ENCODE measurements at regions not wholly inside any gene's neighbourhood (a gene's known extent, or its start where the extent isn't known, plus 50 kb on each side); places are given as distances from the start of the nearest gene placed in this dataset.

- H3K27ac ChIP-seq: no peak overlapping the region
- no peak for DNase-seq (ENCODE audit: low read depth, low spot score)
Measured at GRCh38 chr4:119763386-119763785, 134.8 kb upstream of the PDE5A start.

DNA sequence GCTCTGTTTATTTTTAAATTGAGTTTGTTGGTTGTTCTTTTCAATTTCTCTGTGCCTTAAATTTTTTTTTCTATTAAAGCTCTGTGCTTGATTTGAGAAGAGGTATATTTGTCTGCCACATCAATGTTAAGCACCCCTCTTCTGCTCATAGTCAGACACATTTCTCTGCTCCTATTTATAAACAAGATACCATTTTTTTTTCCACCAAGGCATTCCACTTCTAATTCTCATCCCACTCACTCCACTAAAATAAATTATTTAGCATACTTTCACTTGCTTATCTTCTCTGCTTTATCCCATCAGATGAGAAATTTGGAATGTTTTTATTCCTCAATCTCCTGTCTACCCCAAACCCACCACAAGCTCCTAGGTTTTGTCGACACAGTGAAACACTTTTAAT is 127.0 kb upstream of the PDE5A start:
- DNase-seq (ENCODE audit: low read depth, low spot score): no peak
- no peak overlapping the region for H3K27ac ChIP-seq

GRCh38 chr4:119752936-119753335 is 124.3 kb upstream of the PDE5A start:
- no peak overlapping the region for H3K27ac ChIP-seq
- DNase-seq (ENCODE audit: low read depth, low spot score): no peak

- no peak overlapping the region for H3K27ac ChIP-seq
- no peak for DNase-seq (ENCODE audit: low read depth, low spot score)
Measured at GRCh38 chr4:119750771-119751170, 122.2 kb upstream of the PDE5A start.

DNA sequence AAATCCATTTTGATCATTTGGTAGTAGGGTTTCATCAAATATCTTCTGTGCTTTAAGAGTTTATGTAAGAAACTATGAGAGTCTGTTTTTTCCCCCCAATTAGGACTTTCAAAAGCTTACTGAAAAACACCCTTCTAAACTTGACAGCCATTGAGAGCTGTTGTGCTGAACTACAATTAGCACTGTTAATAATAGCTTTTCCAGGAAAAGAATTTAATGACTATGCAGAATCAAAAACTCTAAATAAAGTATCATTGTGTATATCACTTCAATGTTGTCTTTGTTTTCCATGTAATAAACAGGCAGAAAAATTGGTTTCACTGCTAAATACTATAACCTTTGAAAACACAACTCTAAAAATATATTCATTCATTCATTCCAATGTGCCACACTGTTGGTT is 121.4 kb upstream of the PDE5A start:
- no peak for DNase-seq (ENCODE audit: low read depth, low spot score)
- no peak overlapping the region for H3K27ac ChIP-seq

GRCh38 chr4:119748853-119749252 is 120.2 kb upstream of the PDE5A start:
- no peak for DNase-seq (ENCODE audit: low read depth, low spot score)
- no peak overlapping the region for H3K27ac ChIP-seq

- H3K27ac ChIP-seq: no peak overlapping the region
- DNase-seq (ENCODE audit: low read depth, low spot score): no peak
Measured at GRCh38 chr4:119746951-119747350, 118.3 kb upstream of the PDE5A start.

DNA sequence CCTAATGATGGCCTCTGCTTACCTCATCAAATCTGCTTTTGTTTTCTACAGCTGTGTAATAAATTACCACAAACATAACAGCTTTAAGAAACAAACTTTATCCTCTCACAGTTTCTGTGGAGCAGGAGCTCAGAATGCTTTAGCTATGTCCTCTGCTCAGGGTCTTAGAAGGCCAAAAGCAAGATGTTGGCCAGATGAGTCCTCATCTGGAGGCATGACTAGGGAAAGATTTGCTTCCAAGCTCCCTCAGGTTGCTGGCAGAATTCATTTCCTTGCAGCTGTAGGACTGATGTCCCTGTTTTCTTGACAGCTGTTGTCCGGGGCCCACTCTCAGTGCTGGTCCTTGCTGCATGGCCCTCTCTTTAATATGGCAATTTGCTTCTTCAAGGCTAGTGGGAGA is 116.7 kb upstream of the PDE5A start:
- no peak for DNase-seq (ENCODE audit: low read depth, low spot score)
- H3K27ac ChIP-seq: no peak overlapping the region

DNA sequence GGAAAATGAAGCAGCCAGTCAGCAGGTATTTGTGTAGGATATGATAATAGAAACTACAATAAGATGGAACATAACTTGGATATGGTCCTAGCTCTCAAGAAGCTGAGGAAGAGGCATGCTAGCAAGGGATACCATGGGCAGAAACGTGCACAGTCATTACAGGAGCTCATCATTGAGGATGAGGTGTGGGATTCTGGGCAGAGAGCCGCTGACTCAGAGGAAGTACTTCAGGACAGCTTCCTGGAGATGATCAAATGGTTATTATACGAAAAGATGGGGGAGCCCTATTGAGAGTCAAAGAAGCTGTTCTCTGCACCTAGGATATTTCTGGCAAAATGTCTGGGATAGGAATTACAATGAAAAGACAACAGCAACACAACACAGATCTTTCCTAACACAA is 116.0 kb upstream of the PDE5A start:
- no peak for DNase-seq (ENCODE audit: low read depth, low spot score)

DNA sequence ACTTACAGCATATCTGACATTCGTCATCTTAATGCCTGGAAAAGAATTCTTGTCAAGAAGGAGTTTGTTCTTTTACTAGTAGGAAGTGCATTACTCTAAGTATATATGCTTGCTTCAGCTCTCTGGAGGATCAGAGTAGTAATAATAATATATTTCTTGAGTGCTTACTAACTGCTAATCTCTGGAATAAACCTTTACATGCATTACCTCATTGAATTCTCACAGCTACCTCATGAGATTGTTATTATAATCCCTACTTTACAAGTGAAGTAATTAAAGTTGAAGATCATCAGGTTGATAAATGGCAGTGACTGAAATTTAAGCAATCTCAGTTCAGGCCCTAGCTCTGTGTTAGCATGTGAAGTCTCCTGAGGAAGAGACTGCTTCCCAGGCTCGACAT is 115.0 kb upstream of the PDE5A start:
- no peak for DNase-seq (ENCODE audit: low read depth, low spot score)
- H3K27ac ChIP-seq: no peak overlapping the region

More for the DNA sequence above, 116.0 kb upstream of the PDE5A start:
- H3K27ac ChIP-seq: no peak overlapping the region

GRCh38 chr4:119739796-119740195 is 111.2 kb upstream of the PDE5A start:
- DNase-seq (ENCODE audit: low read depth, low spot score): no peak
- no peak overlapping the region for H3K27ac ChIP-seq

DNA sequence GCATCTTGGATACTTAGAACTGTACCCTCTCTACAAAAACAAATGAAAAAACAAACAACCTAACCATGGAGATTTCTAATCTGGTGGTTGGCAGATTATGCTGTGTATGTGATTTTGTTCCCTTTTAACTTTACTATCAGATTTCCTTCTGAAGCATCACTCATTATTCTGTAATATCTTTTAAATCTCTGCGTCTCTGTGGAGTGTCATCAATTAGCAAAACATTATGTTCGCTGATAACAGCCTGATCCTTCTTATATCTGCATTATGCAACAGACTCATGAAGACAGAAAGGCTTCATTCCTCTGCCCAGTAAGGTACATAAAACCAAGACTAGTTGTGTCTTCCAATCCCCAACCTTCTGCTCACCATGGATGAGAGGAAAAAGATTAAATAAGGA is 110.3 kb upstream of the PDE5A start:
- no peak for DNase-seq (ENCODE audit: low read depth, low spot score)
- no peak overlapping the region for H3K27ac ChIP-seq

DNA sequence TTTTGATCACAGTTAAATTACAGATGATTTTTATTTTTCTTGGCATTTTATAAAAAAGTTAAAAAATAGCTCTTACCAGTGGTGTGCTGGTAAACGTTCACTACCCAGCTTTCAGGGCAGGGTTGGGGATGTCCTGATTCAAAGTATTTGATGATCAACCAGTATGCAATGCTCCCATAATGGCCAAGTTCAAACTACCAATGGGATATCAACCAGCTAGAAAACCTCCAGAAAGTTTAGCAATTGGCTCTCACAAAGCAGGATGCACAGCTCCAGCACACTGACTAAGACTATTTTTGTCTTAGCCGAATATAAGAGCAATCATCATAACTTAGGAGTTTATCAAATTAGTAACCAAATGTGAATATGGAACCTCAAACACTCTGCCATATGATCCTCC is 108.0 kb upstream of the PDE5A start:
- DNase-seq (ENCODE audit: low read depth, low spot score): no peak
- no peak overlapping the region for H3K27ac ChIP-seq

GRCh38 chr4:119735165-119735651 is 106.6 kb upstream of the PDE5A start:
- DNase-seq (ENCODE audit: low read depth, low spot score): no peak

DNA sequence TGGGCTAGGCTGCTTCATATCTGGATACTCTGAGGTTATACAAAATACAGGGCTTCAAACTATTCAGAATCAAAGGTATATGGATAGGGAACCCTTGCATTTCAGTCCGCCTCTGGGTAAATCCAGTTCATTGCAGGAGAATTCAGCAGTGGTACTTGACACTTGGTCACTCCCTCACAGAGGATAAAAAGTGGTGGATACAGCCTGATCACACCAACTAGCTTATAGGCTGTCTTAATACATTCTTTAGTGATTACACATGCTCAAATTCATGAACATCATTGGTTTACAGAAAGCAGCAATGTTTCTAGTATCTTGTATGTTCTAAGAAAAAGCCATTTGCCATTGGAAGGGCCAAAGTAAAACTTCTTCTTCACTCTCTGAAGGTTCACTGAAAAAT is 104.8 kb upstream of the PDE5A start:
- no peak for DNase-seq (ENCODE audit: low read depth, low spot score)
- H3K27ac ChIP-seq: no peak overlapping the region

More at GRCh38 chr4:119735165-119735651, 106.6 kb upstream of the PDE5A start:
- peak overlapping the region; percentile 63 for H3K27ac ChIP-seq

DNA sequence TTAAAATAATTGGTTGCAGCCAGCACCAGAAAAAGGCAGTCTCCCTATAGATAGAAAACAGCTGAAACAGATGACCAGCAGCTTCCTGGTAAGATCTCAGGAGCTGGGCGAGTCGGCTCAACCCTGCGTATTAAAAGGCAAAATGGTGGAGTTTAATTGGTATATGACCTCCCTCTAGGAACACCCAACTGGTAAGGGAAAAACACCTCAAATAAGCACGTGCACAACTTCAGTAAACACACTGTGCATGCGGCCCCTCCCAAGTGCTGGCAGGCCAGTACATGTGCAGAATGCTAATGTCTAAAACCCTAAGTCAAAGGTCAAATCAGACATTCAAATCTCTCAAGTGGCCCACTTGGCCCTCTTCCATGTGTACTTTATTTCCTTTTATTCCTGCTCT is 103.2 kb upstream of the PDE5A start:
- no peak for DNase-seq (ENCODE audit: low read depth, low spot score)
- no peak overlapping the region for H3K27ac ChIP-seq

DNA sequence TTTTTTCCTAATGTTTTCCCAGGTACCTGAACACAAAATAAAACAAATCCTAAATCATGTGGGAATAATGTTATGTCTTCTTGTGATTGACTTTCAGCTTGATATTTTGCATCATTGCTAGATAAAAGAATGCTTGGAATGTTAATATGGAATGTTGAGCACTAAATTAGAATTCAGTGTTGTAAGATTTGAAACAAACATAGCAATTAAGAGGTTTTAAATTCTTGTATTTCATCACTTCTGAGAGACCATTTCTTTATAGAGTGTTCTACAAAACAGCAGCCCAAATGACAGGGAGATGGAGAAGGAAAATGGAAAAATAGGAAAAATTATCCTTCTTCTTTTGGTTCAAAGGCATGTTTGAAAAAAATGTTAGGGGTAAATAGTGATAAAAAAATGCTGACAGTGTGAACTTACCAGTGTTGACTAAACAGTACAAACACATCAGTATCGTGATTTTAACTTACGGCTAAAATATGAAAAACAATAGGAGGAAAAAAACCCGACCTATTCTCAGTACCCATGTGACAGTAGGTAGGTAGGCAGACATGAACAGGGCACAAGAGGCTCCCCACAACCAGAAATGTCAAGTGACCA is 102.6 kb upstream of the PDE5A start:
- no peak overlapping the region for H3K27ac ChIP-seq
- DNase-seq (ENCODE audit: low read depth, low spot score): no peak

GRCh38 chr4:119730671-119730950 is 102.0 kb upstream of the PDE5A start:
- peak overlapping the region; percentile 83 for H3K27ac ChIP-seq
- no peak for DNase-seq (ENCODE audit: low read depth, low spot score)

DNA sequence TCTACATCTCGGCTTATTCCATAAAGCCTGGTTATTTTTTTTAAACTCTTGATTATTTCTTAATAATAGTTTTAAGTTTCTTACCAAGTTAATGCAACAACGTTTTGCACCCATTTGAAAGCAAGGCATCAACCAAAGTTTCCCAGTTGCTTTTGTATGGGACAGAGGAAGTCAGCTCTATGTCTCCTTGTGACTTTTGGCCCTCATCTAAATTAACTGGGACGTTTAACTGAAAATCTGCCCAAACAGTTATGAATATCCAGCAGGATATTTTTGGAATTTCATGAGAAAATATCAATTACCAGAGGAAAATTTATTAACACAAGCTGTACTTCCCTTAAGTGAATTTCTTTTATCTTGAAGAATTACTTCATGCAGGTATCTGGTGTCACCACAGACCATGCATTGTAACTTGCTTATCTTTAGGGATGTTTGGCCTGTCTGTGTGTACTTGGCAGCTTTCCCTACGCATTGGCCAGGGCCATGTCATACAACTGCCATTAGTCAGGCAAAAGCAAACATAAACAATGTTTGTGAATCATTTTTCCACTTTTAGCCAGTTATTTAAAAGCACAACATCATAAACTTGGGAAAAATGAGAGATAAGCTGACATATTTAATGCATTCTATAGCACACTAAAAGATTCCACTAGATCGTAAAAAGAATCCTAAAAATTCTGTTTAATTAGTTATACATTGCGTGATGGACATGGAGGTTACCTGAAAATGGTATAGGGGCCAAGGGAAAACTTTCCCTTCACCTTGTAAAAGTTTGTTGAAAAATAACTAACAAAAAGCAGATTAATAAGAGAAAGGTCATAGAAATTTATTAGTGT is 101.4 kb upstream of the PDE5A start:
- DNase-seq (ENCODE audit: low read depth, low spot score): peak; percentile 65

DNA sequence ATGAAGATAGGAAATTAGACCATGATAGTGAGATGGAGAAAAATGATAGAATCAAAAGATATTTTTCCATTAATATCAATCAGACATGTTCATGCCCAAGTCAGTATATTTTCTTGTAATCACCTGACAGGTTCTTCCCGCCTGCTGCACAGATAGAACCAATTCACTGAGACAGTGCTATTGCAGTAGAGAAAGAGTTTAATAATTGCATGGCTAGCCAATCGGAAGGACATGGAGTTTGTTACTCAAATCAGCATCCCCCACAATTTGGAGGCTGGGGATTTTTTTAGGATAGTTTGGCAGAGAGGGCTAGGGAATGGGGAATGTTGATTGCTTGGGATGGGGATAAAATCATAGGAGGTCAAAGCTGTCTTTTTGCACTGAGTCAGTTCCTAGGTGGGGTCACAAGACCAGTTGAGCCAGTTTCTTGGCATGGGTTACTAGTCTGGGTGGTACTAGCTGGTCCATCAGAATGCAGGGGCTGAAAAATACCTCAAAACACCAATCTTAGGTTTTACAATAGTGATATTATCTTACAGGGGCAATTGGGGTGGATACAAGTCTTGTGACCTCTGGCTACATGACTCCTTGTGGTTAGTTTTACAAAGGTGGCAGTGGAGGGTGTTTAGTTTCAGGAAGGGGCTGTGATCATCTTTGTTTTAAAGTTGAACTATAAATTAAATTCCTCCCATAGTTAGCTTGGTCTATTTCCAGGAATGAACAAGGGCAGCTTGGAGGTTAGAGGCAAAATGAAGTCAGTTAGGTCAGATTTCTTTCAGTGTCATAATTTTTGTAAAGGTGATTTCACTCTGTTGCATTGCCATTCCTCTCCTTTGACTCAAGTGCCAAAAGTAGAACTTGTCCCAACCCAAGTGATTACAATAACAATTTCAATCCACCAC is 100.3 kb upstream of the PDE5A start:
- no peak for DNase-seq (ENCODE audit: low read depth, low spot score)
- H3K27ac ChIP-seq: peak overlapping the region; percentile 83

More for the DNA sequence above, 101.4 kb upstream of the PDE5A start:
- peak overlapping the region; percentile 83 for H3K27ac ChIP-seq

DNA sequence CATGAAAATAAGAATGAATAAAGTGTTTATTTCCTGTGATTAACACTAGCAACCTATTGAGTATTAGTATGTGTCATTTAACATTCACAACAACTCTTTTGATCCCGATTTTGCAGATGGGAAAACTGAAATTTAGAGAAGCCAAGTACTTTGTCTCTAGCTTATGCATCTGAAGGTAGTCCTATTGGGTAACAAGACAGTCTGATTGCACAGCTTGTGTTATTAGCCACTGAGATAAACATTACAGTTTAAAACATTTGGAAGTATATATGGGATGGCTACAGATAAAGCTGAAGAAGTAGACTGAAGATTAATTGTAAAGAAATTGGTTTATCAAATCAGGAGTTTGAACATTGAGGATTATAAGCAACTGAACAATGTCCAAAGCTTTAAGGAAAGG is 99.6 kb upstream of the PDE5A start:
- peak overlapping the region; percentile 83 for H3K27ac ChIP-seq

More for the DNA sequence above, 99.6 kb upstream of the PDE5A start:
- DNase-seq (ENCODE audit: low read depth, low spot score): no peak
